ENCODE measurements at regions not wholly inside any gene's neighbourhood (a gene's known extent, or its start where the extent isn't known, plus 50 kb on each side); places are given as distances from the start of the nearest gene placed in this dataset.
A peak's percentile ranks its signal among the peaks of the same experiment; 100 is the strongest.

- Histone ChIP-seq H3K4me1 (replicated peaks in 1 of 2) (no peaks in the 10 kb centered on the region), H3K4me3 (no peak overlapping the region), H3K27ac (no peak overlapping the region), H3K27me3 (no peaks in the 10 kb centered on the region), H3K36me3 (replicated peaks in 1 of 2) (no peaks in the 10 kb centered on the region), H3K9me3 (replicated peaks in 1 of 3) (no peaks in the 10 kb centered on the region)
- no peak for TF ChIP-seq POLR2A (IDR thresholded peaks at IDR 0.05)
- no peak for TF ChIP-seq CTCF (IDR thresholded peaks at IDR 0.05)
- intact Hi-C loops (cut with DNase I): no loop called here
- no peak for DNase-seq
- 77 to 88% (median 84%) methylated on average over 2 of the region's 2 CpGs for WGBS, 4 donors
Measured at GRCh38 chr2:104407641-104408040, 446.3 kb upstream of the POU3F3 start.

- no peak for DNase-seq
- intact Hi-C loops (cut with DNase I): no loop called here
- 23 to 49% (median 39%) methylated on average over 5 of the region's 5 CpGs for WGBS, 4 donors
- TF ChIP-seq POLR2A (IDR thresholded peaks at IDR 0.05): no peak
- no peak for TF ChIP-seq CTCF (IDR thresholded peaks at IDR 0.05)
- no peaks in the 10 kb centered on the region for H3K36me3 ChIP-seq (replicated peaks in 1 of 2)
- H3K27me3 ChIP-seq: no peaks in the 10 kb centered on the region
- H3K4me3 ChIP-seq: no peak overlapping the region
- H3K4me1 ChIP-seq (replicated peaks in 1 of 2): no peaks in the 10 kb centered on the region
- no peak overlapping the region for H3K27ac ChIP-seq
- no peaks in the 10 kb centered on the region for H3K9me3 ChIP-seq (replicated peaks in 1 of 3)
Measured at GRCh38 chr2:104408266-104408665, 445.6 kb upstream of the POU3F3 start.

- no peaks in the 10 kb centered on the region for H3K27me3 ChIP-seq
- H3K9me3 ChIP-seq (replicated peaks in 1 of 3): no peaks in the 10 kb centered on the region
- no peaks in the 10 kb centered on the region for H3K36me3 ChIP-seq (replicated peaks in 1 of 2)
- DNase-seq: no peak
- TF ChIP-seq CTCF (IDR thresholded peaks at IDR 0.05) (no peak), POLR2A (IDR thresholded peaks at IDR 0.05) (no peak)
- intact Hi-C loops (cut with DNase I): no loop called here
- H3K27ac ChIP-seq: no peak overlapping the region
- no peaks in the 10 kb centered on the region for H3K4me1 ChIP-seq (replicated peaks in 1 of 2)
- WGBS, 4 donors: 61 to 72% (median 66%) methylated on average over 3 of the region's 3 CpGs
- no peak overlapping the region for H3K4me3 ChIP-seq
Measured at GRCh38 chr2:104410136-104410535, 443.8 kb upstream of the POU3F3 start.

- WGBS, 4 donors: 17 to 25% (median 21%) methylated on average over 2 of the region's 2 CpGs
- no peaks in the 10 kb centered on the region for H3K36me3 ChIP-seq (replicated peaks in 1 of 2)
- DNase-seq: peak in 4 of 7 donors; percentile 16 to 63 (median 30)
- H3K27me3 ChIP-seq: no peaks in the 10 kb centered on the region
- H3K9me3 ChIP-seq (replicated peaks in 1 of 3): no peaks in the 10 kb centered on the region
- no peak overlapping the region for H3K4me3 ChIP-seq
- TF ChIP-seq POLR2A (IDR thresholded peaks at IDR 0.05) (no peak), CTCF (IDR thresholded peaks at IDR 0.05) (peak in 5 of 6 experiments; percentile 7 to 52 (median 44))
- no peaks in the 10 kb centered on the region for H3K4me1 ChIP-seq (replicated peaks in 1 of 2)
- intact Hi-C loops (cut with DNase I): no loop called here
- no peak overlapping the region for H3K27ac ChIP-seq
Measured at GRCh38 chr2:104412384-104412783, 441.5 kb upstream of the POU3F3 start.
